HCT116 (cell line): ENCODE measurements at regions not wholly inside any gene's neighbourhood (a gene's known extent, or its start where the extent isn't known, plus 50 kb on each side); places are given as distances from the start of the nearest gene placed in this dataset.

Source experiments
- ATAC-seq: fragments of 200-7000 bp; cut with Tn5 transposase; 2 replicates; pipeline ENCODE4 v1.9.1; 2020; ENCODE audit warnings: mild to moderate bottlenecking, moderate library complexity
- BruUV-seq: library from RNA; stranded (reverse); fragments of 400-500 nt; replicated peaks from 2 replicates; lab custom pipeline; 2021; lab: Mats Ljungman, UMichigan
- CTCF ChIA-PET: fragments of 300-600 bp; sonication (Branson Sonifier 250); formaldehyde crosslinking; loops from one replicate; lab custom pipeline; 2021; ENCODE audit warnings: antibody characterized with exemption; lab: Charles Lee
- POLR2A ChIA-PET: fragments of 300-600, 350-600 bp; sonication (Branson Sonifier 250); formaldehyde crosslinking; loops from one replicate; lab custom pipeline; 2021; ENCODE audit warnings: antibody characterized with exemption; lab: Charles Lee
- RAD21 ChIA-PET, 2 experiments: fragments of 300-600 bp; sonication (Branson Sonifier 250); formaldehyde crosslinking; loops; one replicate each; lab custom pipeline; 2023; ENCODE audit warnings: low total read pairs in 2 of 2; ENCODE audit not compliant: uncharacterized antibody in 2 of 2, unreplicated experiment in 2 of 2, low non-redundant PET in 1 of 2; lab: Charles Lee
- DNase-seq: peaks from one replicate; pipeline ENCODE4 v3.0.0-alpha.2; 2010; ENCODE audit warnings: low read depth, low spot score
- H2AFZ ChIP-seq: fragments of 200-600 bp; shearing (Covaris generic), sonication (generic); 2 replicates; pipeline ENCODE4 v1.6.1; 2017; ENCODE audit warnings: low read depth, mixed run types, mixed read lengths, antibody characterized with exemption, low read length; ENCODE audit not compliant: poor library complexity, severe bottlenecking
- H3K27ac ChIP-seq: 2 replicates; pipeline ENCODE4 v1.5.1; 2012; ENCODE audit warnings: low read depth, low read length
- H3K27me3 ChIP-seq: fragments of 200-600 bp; sonication (generic); 2 replicates; pipeline ENCODE4 v1.6.1; 2016; ENCODE audit warnings: mixed run types, low read length, mixed read lengths; ENCODE audit not compliant: insufficient read depth
- H3K36me3 ChIP-seq, 2 experiments: fragments of 200-500 bp in 1 of 2; fragments of 200-600 bp in 1 of 2; sonication (Bioruptor generic) in 1 of 2; sonication (generic) in 1 of 2; 2 replicates each; pipeline versions ENCODE4 v1.5.1 to v1.6.1; 2014 to 2016; ENCODE audit warnings: low read length in 2 of 2, inconsistent platforms in 1 of 2, mixed read lengths in 1 of 2, mixed run types in 1 of 2; ENCODE audit not compliant: insufficient read depth in 2 of 2, control insufficient read depth in 1 of 2
- H3K4me1 ChIP-seq, 2 experiments: fragments of 200-600 bp in 1 of 2; sonication (generic) in 1 of 2; 2 replicates each; pipeline versions ENCODE4 v1.5.1 to v1.6.1; 2012 to 2017; ENCODE audit warnings: low read length in 2 of 2, inconsistent platforms in 1 of 2, mild to moderate bottlenecking in 1 of 2, mixed read lengths in 1 of 2, mixed run types in 1 of 2, moderate library complexity in 1 of 2; ENCODE audit not compliant: insufficient read depth in 2 of 2, control insufficient read depth in 1 of 2
- H3K4me2 ChIP-seq: fragments of 200-600 bp; sonication (generic); 2 replicates; pipeline ENCODE4 v1.6.1; 2017; ENCODE audit warnings: mixed run types, low read length, mixed read lengths
- H3K4me3 ChIP-seq, 2 experiments: fragments of 200-600 bp in 1 of 2; sonication (generic) in 1 of 2; replicated peaks in 1 of 2; 2 replicates each; pipeline ENCODE4 v1.5.1; 2011 to 2016; ENCODE audit warnings: low read length in 2 of 2, control low read depth in 1 of 2, low read depth in 1 of 2, mild to moderate bottlenecking in 1 of 2, mixed read lengths in 1 of 2, mixed run types in 1 of 2
- H3K79me2 ChIP-seq: fragments of 200-600 bp; sonication (generic); 2 replicates; pipeline ENCODE4 v1.6.1; 2017; ENCODE audit warnings: mild to moderate bottlenecking, mixed run types, low read length, moderate library complexity, mixed read lengths; ENCODE audit not compliant: insufficient read depth
- H3K9ac ChIP-seq: fragments of 200-600 bp; sonication (generic); 2 replicates; pipeline ENCODE4 v1.6.1; 2016; ENCODE audit warnings: low read length, mixed read lengths
- H3K9me2 ChIP-seq: fragments of 200-600 bp; sonication (generic), shearing (Covaris generic); 2 replicates; pipeline ENCODE4 v1.6.1; 2017; ENCODE audit warnings: mixed run types, mild to moderate bottlenecking, moderate library complexity; ENCODE audit not compliant: insufficient read depth
- H3K9me3 ChIP-seq, 2 experiments: fragments of 200-500 bp in 1 of 2; fragments of 200-600 bp in 1 of 2; sonication (Bioruptor generic) in 1 of 2; sonication (generic) in 1 of 2; 2 replicates each; pipeline ENCODE4 v1.6.1; 2014 to 2017; ENCODE audit warnings: low read length in 2 of 2, mixed read lengths in 2 of 2, inconsistent platforms in 1 of 2, low read depth in 1 of 2, mild to moderate bottlenecking in 1 of 2, mixed run types in 1 of 2, moderate library complexity in 1 of 2; ENCODE audit not compliant: control insufficient read depth in 1 of 2, insufficient read depth in 1 of 2
- H4K20me1 ChIP-seq: fragments of 200-600 bp; sonication (generic), shearing (Covaris generic); 2 replicates; pipeline ENCODE4 v1.6.1; 2017; ENCODE audit warnings: mixed run types, mild to moderate bottlenecking, moderate library complexity; ENCODE audit not compliant: insufficient read depth
- ATF3 ChIP-seq: IDR thresholded peaks from 2 replicates; pipeline ENCODE4 v1.6.1; 2012
- CBX3 ChIP-seq: IDR thresholded peaks from 2 replicates; pipeline ENCODE4 v1.6.1; 2012; ENCODE audit warnings: low read depth
- CEBPB ChIP-seq: IDR thresholded peaks from 2 replicates; pipeline ENCODE4 v1.6.1; 2012; ENCODE audit warnings: low read depth
- EGR1 ChIP-seq: IDR thresholded peaks from 2 replicates; pipeline ENCODE4 v1.6.1; 2012; ENCODE audit warnings: low read depth
- ELF1 ChIP-seq: IDR thresholded peaks from 2 replicates; pipeline ENCODE4 v1.6.1; 2012; ENCODE audit warnings: low read depth, borderline replicate concordance
- EZH2 ChIP-seq: fragments of 200-600 bp; sonication (generic); IDR thresholded peaks from 2 replicates; pipeline ENCODE4 v1.6.1; 2017; ENCODE audit warnings: antibody characterized with exemption, mixed run types
- FOSL1 ChIP-seq: IDR thresholded peaks from 2 replicates; pipeline ENCODE4 v1.6.1; 2012; ENCODE audit warnings: low read depth
- JUND ChIP-seq: IDR thresholded peaks from 2 replicates; pipeline ENCODE4 v1.6.1; 2012
- MAX ChIP-seq: IDR thresholded peaks from 2 replicates; pipeline ENCODE4 v1.6.1; 2012
- POLR2AphosphoS5 ChIP-seq: IDR thresholded peaks from 2 replicates; pipeline ENCODE4 v1.6.1; 2011; ENCODE audit warnings: mild to moderate bottlenecking, low read depth, low read length, moderate library complexity
- ZBTB33 ChIP-seq: IDR thresholded peaks from 2 replicates; pipeline ENCODE4 v1.6.1; 2011; ENCODE audit warnings: mild to moderate bottlenecking, low read length, moderate library complexity; ENCODE audit not compliant: insufficient replicate concordance; ENCODE audit errors: extremely low read depth
- ZFX ChIP-seq: fragments of 450-650 bp; IDR thresholded peaks from 2 replicates; pipeline ENCODE4 v1.6.1; 2017
- ZNF274 ChIP-seq: fragments of 200-500 bp; sonication (Bioruptor generic); IDR thresholded peaks from 2 replicates; pipeline ENCODE4 v1.6.1; 2014; ENCODE audit warnings: mild to moderate bottlenecking, low read depth, low read length, inconsistent platforms
- intact Hi-C: fragments of 100-400 bp; cut with micrococcal nuclease; formaldehyde crosslinking; loops from 2 replicates; pipeline ENCODE4 v1.10.0; 2022

- no peak for TF ChIP-seq ZBTB33
- no peak for TF ChIP-seq ATF3
Observed at GRCh38 chr21:41031701-41032220, 136.2 kb upstream of the BACE2 start (continued).

DNA sequence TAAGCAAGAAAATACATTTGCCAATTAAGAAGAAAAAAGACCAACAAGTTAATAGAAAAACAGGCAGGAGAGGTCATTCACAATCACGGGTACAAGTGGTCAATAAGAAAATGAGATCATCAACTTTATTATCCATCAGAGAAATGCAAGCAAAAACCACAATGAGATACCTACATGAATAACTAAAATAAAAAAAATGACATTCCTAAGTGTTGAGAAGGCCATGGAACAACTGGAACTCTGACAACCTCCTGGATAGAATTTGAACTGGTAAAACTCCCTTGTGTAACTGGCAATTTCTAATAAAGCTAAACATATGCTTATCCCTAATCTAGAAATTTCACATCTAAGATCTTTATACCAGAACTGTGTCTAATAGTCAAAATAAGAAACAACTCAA is 135.4 kb upstream of the BACE2 start:
- Histone ChIP-seq H3K4me1 (no peaks in the 10 kb centered on the region), H3K27me3 (no peaks in the 10 kb centered on the region), H3K36me3 (no peaks in the 10 kb centered on the region), H3K4me2 (no peak overlapping the region), H3K9me2 (no peaks in the 10 kb centered on the region), H4K20me1 (no peaks in the 10 kb centered on the region), H3K9me3 (peaks cover 0 to 3% of the 10 kb centered on the region in 2 experiments; a peak in 1 of 4 replicates), H3K27ac (no peak overlapping the region), H3K79me2 (no peaks in the 10 kb centered on the region), H3K4me3 (no peak overlapping the region), H3K9ac (no peak overlapping the region), H2AFZ (no peak overlapping the region)
- ChIA-PET CTCF (no interaction called here), RAD21 (no interaction called here), POLR2A (no interaction called here)
- intact Hi-C loops: no loop called here
- no TSS peak for BruUV-seq
- TF ChIP-seq MAX (no peak), EGR1 (no peak)
- DNase-seq: no peak
- ATAC-seq: no peak

DNA sequence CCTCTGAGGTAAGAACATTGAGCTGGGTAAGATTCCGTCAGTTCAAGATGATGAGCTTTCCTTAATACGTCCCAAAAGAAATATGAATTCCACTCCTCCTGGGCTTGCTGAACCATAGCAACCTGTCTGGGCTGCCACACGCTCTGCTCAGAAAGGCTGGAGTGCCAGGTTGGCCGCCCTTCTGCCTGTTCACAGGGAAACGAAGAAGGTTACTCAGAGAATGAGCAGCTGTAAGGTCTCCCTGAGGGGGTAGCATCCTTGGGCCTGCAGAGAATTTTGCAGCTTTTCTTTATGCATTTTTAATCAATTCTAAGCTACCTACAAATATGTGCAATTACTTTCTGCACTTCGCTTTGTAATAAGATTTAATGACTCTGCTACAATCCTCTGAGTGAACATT is 130.7 kb upstream of the BACE2 start:
- BruUV-seq: no TSS peak
- Histone ChIP-seq H3K9me3 (peaks cover 0 to 3% of the 10 kb centered on the region in 2 experiments; a peak in 1 of 4 replicates), H3K9ac (no peak overlapping the region), H3K9me2 (no peaks in the 10 kb centered on the region), H3K4me1 (no peaks in the 10 kb centered on the region), H3K4me2 (no peak overlapping the region), H3K36me3 (no peaks in the 10 kb centered on the region), H3K79me2 (no peaks in the 10 kb centered on the region), H4K20me1 (no peaks in the 10 kb centered on the region), H2AFZ (no peak overlapping the region), H3K27me3 (no peaks in the 10 kb centered on the region), H3K4me3 (no peak overlapping the region), H3K27ac (no peak overlapping the region)
- intact Hi-C loops: no loop called here
- DNase-seq (no peak), ATAC-seq (no peak)
- ChIA-PET RAD21 (no interaction called here), POLR2A (no interaction called here), CTCF (no interaction called here)
- TF ChIP-seq ZBTB33: no peak
- no peak for TF ChIP-seq ATF3
- TF ChIP-seq CEBPB: no peak
- no peak for TF ChIP-seq FOSL1
- no peak for TF ChIP-seq ZNF274
- TF ChIP-seq ELF1: no peak
- TF ChIP-seq ZFX: no peak
- TF ChIP-seq JUND: no peak
- TF ChIP-seq POLR2AphosphoS5: no peak
- TF ChIP-seq EZH2: no peak
- TF ChIP-seq CBX3: no peak
